HEK293 (cell line): ENCODE measurements at regions not wholly inside any gene's neighbourhood (a gene's known extent, or its start where the extent isn't known, plus 50 kb on each side); places are given as distances from the start of the nearest gene placed in this dataset.

Experiments used
- CTCF ChIA-PET: fragments of 350-600 bp; formaldehyde crosslinking; extraction: SDS; loops from one replicate; lab custom pipeline; 2021; ENCODE audit warnings: antibody characterized with exemption; lab: Yijun Ruan, JAX
- POLR2A ChIA-PET: fragments of 300-600 bp; formaldehyde crosslinking; extraction: SDS; loops from one replicate; lab custom pipeline; 2020; ENCODE audit warnings: antibody characterized with exemption, inconsistent platforms; lab: Yijun Ruan, JAX
- H3K27ac ChIP-seq: fragments of 200-500 bp; sonication (Bioruptor generic); 2 replicates; pipeline ENCODE4 v1.5.1; 2014; ENCODE audit warnings: low read depth, low read length, control low read depth, inconsistent platforms; ENCODE audit errors: extremely low read depth
- H3K36me3 ChIP-seq, 2 experiments: fragments of 200-500 bp in 1 of 2; sonication (Bioruptor generic) in 1 of 2; 1 replicate in 1 of 2; 2 replicates in 1 of 2; pipeline ENCODE4 v1.5.1; 2014 to 2017; ENCODE audit warnings: inconsistent platforms in 2 of 2, low read length in 2 of 2; ENCODE audit not compliant: control insufficient read depth in 2 of 2, insufficient read depth in 1 of 2
- H3K4me1 ChIP-seq: fragments of 200-500 bp; sonication (Bioruptor generic); 2 replicates; pipeline ENCODE4 v1.5.1; 2014; ENCODE audit warnings: mild to moderate bottlenecking, low read length, inconsistent platforms; ENCODE audit not compliant: control insufficient read depth, insufficient read depth
- H3K4me3 ChIP-seq: 2 replicates; pipeline ENCODE4 v1.5.1; 2011; ENCODE audit warnings: low read depth, mild to moderate bottlenecking, control low read depth, low read length, moderate library complexity
- H3K9me3 ChIP-seq: fragments of 200-500 bp; sonication (Bioruptor generic); 2 replicates; pipeline ENCODE4 v1.5.1; 2014; ENCODE audit warnings: low read depth, low read length, inconsistent platforms; ENCODE audit not compliant: control insufficient read depth, insufficient read depth
- GLIS1 ChIP-seq: fragments of 450-650 bp; formaldehyde crosslinking; IDR thresholded peaks from 2 replicates; pipeline ENCODE4 v1.5.1; 2016; ENCODE audit warnings: missing biosample characterization, missing genetic modification characterization
- GLIS2 ChIP-seq: fragments of 450-650 bp; formaldehyde crosslinking; IDR thresholded peaks from 2 replicates; pipeline ENCODE4 v1.5.1; 2016; ENCODE audit warnings: missing biosample characterization, missing genetic modification characterization
- SP7 ChIP-seq: fragments of 450-650 bp; formaldehyde crosslinking; IDR thresholded peaks from 2 replicates; pipeline ENCODE4 v1.5.1; 2016; ENCODE audit warnings: missing biosample characterization, missing genetic modification characterization
- ZNF10 ChIP-seq: fragments of 450-650 bp; formaldehyde crosslinking; IDR thresholded peaks from 2 replicates; pipeline ENCODE4 v1.5.1; 2017; ENCODE audit warnings: missing biosample characterization, missing genetic modification characterization
- ZNF184 ChIP-seq: fragments of 450-650 bp; IDR thresholded peaks from 2 replicates; pipeline ENCODE4 v1.5.1; 2018; ENCODE audit warnings: missing biosample characterization, mild to moderate bottlenecking, missing genetic modification characterization
- ZNF221 ChIP-seq: fragments of 450-650 bp; formaldehyde crosslinking; IDR thresholded peaks from 2 replicates; pipeline ENCODE4 v1.5.1; 2017; ENCODE audit warnings: missing biosample characterization, missing genetic modification characterization, borderline replicate concordance
- ZNF223 ChIP-seq: fragments of 450-650 bp; formaldehyde crosslinking; IDR thresholded peaks from 2 replicates; pipeline ENCODE4 v1.5.1; 2016; ENCODE audit warnings: missing biosample characterization, missing genetic modification characterization
- ZNF239 ChIP-seq: fragments of 450-650 bp; formaldehyde crosslinking; IDR thresholded peaks from 2 replicates; pipeline ENCODE4 v1.5.1; 2016; ENCODE audit warnings: missing biosample characterization, missing genetic modification characterization
- ZNF311 ChIP-seq: fragments of 450-650 bp; formaldehyde crosslinking; IDR thresholded peaks from 2 replicates; pipeline ENCODE4 v1.5.1; 2017; ENCODE audit warnings: missing biosample characterization, missing genetic modification characterization, borderline replicate concordance
- ZNF341 ChIP-seq: fragments of 450-650 bp; formaldehyde crosslinking; IDR thresholded peaks from 2 replicates; pipeline ENCODE4; 2016; ENCODE audit warnings: low read depth, missing biosample characterization, missing genetic modification characterization
- ZNF404 ChIP-seq: fragments of 450-650 bp; formaldehyde crosslinking; IDR thresholded peaks from 2 replicates; pipeline ENCODE4 v1.5.1; 2017; ENCODE audit warnings: missing biosample characterization, missing genetic modification characterization
- ZNF707 ChIP-seq: fragments of 450-650 bp; formaldehyde crosslinking; IDR thresholded peaks from 2 replicates; pipeline ENCODE4 v1.5.1; 2016; ENCODE audit warnings: missing biosample characterization, missing genetic modification characterization
- ZNF843 ChIP-seq: fragments of 450-650 bp; formaldehyde crosslinking; IDR thresholded peaks from 2 replicates; pipeline ENCODE4 v1.5.1; 2016; ENCODE audit warnings: missing biosample characterization, missing genetic modification characterization
- TF ChIP-seq, protein P1 (sequence below): fragments of 450-650 bp; IDR thresholded peaks from 2 replicates; pipeline ENCODE4 v1.5.1; 2018; ENCODE audit warnings: missing biosample characterization, mild to moderate bottlenecking, missing genetic modification characterization
- TF ChIP-seq, protein P2 (sequence below): fragments of 450-650 bp; formaldehyde crosslinking; IDR thresholded peaks from 2 replicates; pipeline ENCODE4 v1.5.1; 2016; ENCODE audit warnings: missing biosample characterization, missing genetic modification characterization
- TF ChIP-seq, protein P3 (sequence below): fragments of 450-650 bp; formaldehyde crosslinking; IDR thresholded peaks from 2 replicates; pipeline ENCODE4 v1.5.1; 2016; ENCODE audit warnings: missing biosample characterization, missing genetic modification characterization
- TF ChIP-seq, protein P4 (sequence below): fragments of 450-650 bp; formaldehyde crosslinking; IDR thresholded peaks from 2 replicates; pipeline ENCODE4; 2016; ENCODE audit warnings: missing biosample characterization, missing genetic modification characterization
- TF ChIP-seq, protein P5 (sequence below): sonication (generic); formaldehyde crosslinking; IDR thresholded peaks from 2 replicates; pipeline ENCODE4 v1.8.1; 2022; ENCODE audit warnings: mild to moderate bottlenecking, moderate library complexity, missing genetic modification reagents

DNA sequence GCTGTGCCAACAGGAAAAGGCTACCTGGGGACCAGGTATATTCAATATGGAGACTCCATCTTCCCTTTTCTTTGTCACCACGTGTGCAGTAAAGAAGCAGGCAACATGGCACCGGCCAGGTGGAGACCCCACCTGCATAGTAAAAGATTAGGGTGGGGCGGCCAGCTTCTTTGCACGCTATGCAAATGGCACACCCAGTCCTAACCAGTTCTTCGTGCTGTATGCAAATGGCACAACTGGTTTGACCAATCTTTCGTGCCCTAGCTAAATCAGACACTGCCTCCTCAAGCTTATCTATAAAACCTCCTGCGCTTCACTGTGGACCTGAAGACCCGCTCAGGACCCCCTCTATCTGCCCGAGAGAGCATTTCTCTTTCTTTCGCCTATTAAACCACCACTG is 88.8 kb upstream of the EZR start:
- Histone ChIP-seq H3K4me3 (no peak overlapping the region), H3K27ac (no peak overlapping the region), H3K9me3 (no peaks in the 10 kb centered on the region), H3K36me3 (no peaks in the 10 kb centered on the region), H3K4me1 (no peaks in the 10 kb centered on the region)
- ChIA-PET CTCF (no interaction called here), POLR2A (no interaction called here)
- TF ChIP-seq ZNF404 (no peak), GLIS1 (tag by site-specific recombination) (no peak)
- TF ChIP-seq, protein P1, sequence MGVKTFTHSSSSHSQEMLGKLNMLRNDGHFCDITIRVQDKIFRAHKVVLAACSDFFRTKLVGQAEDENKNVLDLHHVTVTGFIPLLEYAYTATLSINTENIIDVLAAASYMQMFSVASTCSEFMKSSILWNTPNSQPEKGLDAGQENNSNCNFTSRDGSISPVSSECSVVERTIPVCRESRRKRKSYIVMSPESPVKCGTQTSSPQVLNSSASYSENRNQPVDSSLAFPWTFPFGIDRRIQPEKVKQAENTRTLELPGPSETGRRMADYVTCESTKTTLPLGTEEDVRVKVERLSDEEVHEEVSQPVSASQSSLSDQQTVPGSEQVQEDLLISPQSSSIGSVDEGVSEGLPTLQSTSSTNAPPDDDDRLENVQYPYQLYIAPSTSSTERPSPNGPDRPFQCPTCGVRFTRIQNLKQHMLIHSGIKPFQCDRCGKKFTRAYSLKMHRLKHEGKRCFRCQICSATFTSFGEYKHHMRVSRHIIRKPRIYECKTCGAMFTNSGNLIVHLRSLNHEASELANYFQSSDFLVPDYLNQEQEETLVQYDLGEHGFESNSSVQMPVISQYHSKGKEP (tag by site-specific recombination): no peak
- TF ChIP-seq, protein P2, sequence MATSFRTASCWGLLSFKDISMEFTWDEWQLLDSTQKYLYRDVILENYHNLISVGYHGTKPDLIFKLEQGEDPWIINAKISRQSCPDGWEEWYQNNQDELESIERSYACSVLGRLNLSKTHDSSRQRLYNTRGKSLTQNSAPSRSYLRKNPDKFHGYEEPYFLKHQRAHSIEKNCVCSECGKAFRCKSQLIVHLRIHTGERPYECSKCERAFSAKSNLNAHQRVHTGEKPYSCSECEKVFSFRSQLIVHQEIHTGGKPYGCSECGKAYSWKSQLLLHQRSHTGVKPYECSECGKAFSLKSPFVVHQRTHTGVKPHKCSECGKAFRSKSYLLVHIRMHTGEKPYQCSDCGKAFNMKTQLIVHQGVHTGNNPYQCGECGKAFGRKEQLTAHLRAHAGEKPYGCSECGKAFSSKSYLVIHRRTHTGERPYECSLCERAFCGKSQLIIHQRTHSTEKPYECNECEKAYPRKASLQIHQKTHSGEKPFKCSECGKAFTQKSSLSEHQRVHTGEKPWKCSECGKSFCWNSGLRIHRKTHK: no peak

DNA sequence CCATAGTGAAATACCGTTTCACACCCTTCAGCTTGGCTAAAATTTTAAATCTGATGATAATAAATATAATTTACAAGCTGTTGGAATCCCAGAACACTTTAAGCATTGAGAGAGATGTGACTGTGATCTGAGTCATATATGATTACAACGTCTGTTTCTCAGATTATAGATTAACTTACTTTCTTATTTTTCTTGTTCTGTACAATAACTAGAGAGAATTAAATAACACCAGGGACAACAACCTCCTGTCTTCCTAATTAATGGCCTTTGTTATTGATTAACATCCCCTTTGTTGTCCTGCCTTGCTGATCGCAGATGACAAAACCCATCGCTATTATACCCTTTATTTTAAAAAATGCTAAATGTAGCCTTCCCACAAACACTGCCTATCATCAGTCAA is 87.8 kb upstream of the EZR start:
- no peaks in the 10 kb centered on the region for H3K9me3 ChIP-seq
- no peak overlapping the region for H3K27ac ChIP-seq
- no peaks in the 10 kb centered on the region for H3K36me3 ChIP-seq
- CTCF ChIA-PET: no interaction called here
- TF ChIP-seq GLIS2 (tag by site-specific recombination) (no peak), ZNF341 (tag by site-specific recombination) (no peak), ZNF184 (tag by site-specific recombination) (no peak), ZNF223 (tag by site-specific recombination) (no peak), ZNF10 (no peak), ZNF843 (tag by site-specific recombination) (no peak), ZNF221 (no peak), SP7 (no peak), ZNF311 (tag by site-specific recombination) (no peak), ZNF239 (tag by site-specific recombination) (no peak), ZNF707 (tag by site-specific recombination) (no peak)
- TF ChIP-seq, protein P3, sequence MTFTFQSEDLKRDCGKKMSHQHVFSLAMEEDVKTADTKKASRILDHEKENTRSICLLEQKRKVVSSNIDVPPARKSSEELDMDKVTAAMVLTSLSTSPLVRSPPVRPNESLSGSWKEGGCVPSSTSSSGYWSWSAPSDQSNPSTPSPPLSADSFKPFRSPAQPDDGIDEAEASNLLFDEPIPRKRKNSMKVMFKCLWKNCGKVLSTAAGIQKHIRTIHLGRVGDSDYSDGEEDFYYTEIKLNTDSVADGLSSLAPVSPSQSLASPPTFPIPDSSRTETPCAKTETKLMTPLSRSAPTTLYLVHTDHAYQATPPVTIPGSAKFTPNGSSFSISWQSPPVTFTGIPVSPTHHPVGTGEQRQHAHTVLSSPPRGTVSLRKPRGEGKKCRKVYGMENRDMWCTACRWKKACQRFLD (tag by site-specific recombination): no peak
- TF ChIP-seq, protein P4, sequence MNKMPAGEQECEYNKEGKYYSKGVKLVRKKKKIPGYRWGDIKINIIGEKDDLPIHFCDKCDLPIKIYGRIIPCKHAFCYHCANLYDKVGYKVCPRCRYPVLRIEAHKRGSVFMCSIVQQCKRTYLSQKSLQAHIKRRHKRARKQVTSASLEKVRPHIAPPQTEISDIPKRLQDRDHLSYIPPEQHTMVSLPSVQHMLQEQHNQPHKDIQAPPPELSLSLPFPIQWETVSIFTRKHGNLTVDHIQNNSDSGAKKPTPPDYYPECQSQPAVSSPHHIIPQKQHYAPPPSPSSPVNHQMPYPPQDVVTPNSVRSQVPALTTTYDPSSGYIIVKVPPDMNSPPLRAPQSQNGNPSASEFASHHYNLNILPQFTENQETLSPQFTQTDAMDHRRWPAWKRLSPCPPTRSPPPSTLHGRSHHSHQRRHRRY (tag by site-specific recombination): no peak
- TF ChIP-seq, protein P5, sequence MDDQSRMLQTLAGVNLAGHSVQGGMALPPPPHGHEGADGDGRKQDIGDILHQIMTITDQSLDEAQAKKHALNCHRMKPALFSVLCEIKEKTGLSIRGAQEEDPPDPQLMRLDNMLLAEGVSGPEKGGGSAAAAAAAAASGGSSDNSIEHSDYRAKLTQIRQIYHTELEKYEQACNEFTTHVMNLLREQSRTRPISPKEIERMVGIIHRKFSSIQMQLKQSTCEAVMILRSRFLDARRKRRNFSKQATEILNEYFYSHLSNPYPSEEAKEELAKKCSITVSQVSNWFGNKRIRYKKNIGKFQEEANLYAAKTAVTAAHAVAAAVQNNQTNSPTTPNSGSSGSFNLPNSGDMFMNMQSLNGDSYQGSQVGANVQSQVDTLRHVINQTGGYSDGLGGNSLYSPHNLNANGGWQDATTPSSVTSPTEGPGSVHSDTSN: no peak
- POLR2A ChIA-PET: no interaction called here
- no peaks in the 10 kb centered on the region for H3K4me1 ChIP-seq
- H3K4me3 ChIP-seq: no peak overlapping the region
